ENCODE measurements at regions not wholly inside any gene's neighbourhood (a gene's known extent, or its start where the extent isn't known, plus 50 kb on each side); places are given as distances from the start of the nearest gene placed in this dataset.

DNA sequence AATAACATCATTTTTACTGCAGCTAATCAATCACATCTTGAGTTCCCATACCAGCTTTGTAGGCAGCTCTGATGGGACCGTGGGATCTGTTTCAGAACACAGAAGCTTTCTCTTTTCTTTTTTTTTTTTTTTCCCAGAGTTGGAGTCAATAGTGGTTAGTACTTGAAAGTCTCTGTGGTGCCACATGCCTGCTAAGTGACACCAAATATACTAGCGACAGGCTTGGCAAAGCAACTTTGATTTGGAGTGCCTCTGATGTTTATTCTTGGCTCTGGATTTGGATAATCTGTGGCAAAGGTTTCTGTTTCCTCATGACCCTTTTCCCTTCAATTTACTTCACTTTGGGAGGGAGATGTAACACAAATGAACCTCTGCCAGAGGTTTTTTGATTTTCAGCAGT lies 681.4 kb upstream of the TENM4 start (continued):
- TF ChIP-seq, protein P1, sequence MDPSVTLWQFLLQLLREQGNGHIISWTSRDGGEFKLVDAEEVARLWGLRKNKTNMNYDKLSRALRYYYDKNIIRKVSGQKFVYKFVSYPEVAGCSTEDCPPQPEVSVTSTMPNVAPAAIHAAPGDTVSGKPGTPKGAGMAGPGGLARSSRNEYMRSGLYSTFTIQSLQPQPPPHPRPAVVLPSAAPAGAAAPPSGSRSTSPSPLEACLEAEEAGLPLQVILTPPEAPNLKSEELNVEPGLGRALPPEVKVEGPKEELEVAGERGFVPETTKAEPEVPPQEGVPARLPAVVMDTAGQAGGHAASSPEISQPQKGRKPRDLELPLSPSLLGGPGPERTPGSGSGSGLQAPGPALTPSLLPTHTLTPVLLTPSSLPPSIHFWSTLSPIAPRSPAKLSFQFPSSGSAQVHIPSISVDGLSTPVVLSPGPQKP (IDR thresholded peaks at IDR 0.05; ENCODE audit: low read depth, low read length): no peak
- no peak for TF ChIP-seq WRNIP1 (IDR thresholded peaks at IDR 0.05; ENCODE audit: borderline replicate concordance, low read depth, low read length)
- TF ChIP-seq TCF12 (IDR thresholded peaks at IDR 0.05; ENCODE audit: low read depth, low read length): no peak

DNA sequence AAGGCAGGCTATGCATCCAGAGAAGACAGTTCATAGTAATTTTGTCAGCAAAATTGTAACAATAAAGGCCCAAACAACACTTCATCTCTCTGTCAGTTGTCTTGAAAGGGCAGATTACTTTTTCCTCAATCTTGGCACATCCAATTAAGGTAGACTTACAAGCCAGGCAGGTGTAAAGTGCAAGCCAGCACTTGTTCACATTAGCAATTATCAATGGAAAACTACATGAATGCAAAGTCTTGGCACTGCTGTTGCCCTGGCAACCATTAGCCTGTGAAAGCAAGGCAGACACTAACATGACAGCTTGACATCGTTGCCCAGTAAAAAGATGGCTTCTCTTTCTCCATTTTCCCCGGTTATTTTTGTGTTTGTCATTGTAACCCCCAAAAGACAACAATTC lies 677.2 kb upstream of the TENM4 start:
- H4K20me1 ChIP-seq (ENCODE audit: control insufficient read depth, insufficient read depth): no peaks in the 10 kb centered on the region
- H3K9ac ChIP-seq (ENCODE audit: control insufficient read depth, insufficient read depth, low read length): no peak overlapping the region
- 5% methylated on average over 2 of the region's 2 CpGs for WGBS (ENCODE audit: insufficient coverage, insufficient replicate concordance, low lambda C conversion rate, missing lambda C conversion rate)
- no peak for ATAC-seq
- H3K79me2 ChIP-seq (ENCODE audit: control insufficient read depth, insufficient read depth, low read length): no peaks in the 10 kb centered on the region
- ChIA-PET SMC1A (ENCODE audit: uncharacterized antibody, unreplicated experiment) (interaction anchor here (0.6 kb wide), 1 partner anchor 854 kb away, joined by 3 read pairs; no protein-coding TSS in a partner anchor), POLR2A (no interaction called here), RAD21 (ENCODE audit: unreplicated experiment) (no interaction called here), CTCF (no interaction called here)
- TF ChIP-seq GATAD2B (conservative IDR thresholded peaks at IDR 0.05; ENCODE audit: low read depth): no peak
- TF ChIP-seq, protein P2, sequence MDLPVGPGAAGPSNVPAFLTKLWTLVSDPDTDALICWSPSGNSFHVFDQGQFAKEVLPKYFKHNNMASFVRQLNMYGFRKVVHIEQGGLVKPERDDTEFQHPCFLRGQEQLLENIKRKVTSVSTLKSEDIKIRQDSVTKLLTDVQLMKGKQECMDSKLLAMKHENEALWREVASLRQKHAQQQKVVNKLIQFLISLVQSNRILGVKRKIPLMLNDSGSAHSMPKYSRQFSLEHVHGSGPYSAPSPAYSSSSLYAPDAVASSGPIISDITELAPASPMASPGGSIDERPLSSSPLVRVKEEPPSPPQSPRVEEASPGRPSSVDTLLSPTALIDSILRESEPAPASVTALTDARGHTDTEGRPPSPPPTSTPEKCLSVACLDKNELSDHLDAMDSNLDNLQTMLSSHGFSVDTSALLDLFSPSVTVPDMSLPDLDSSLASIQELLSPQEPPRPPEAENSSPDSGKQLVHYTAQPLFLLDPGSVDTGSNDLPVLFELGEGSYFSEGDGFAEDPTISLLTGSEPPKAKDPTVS (IDR thresholded peaks at IDR 0.05; ENCODE audit: low read depth, low read length): no peak
- TF ChIP-seq ZNF622 (IDR thresholded peaks at IDR 0.05): no peak
- TF ChIP-seq POLR2A (IDR thresholded peaks at IDR 0.05; ENCODE audit: low read depth, low read length): no peak
- TF ChIP-seq BRCA1 (IDR thresholded peaks at IDR 0.05; ENCODE audit: low read depth, low read length): no peak
- TF ChIP-seq SIN3A (IDR thresholded peaks at IDR 0.05; ENCODE audit: low read depth, low read length): no peak
- no peak for TF ChIP-seq NR2C1 (IDR thresholded peaks at IDR 0.05)
- no peak for TF ChIP-seq ZNF274 (IDR thresholded peaks at IDR 0.05; ENCODE audit: insufficient read depth, insufficient read length)
- TF ChIP-seq, protein P3, sequence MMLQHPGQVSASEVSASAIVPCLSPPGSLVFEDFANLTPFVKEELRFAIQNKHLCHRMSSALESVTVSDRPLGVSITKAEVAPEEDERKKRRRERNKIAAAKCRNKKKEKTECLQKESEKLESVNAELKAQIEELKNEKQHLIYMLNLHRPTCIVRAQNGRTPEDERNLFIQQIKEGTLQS (IDR thresholded peaks at IDR 0.05; ENCODE audit: borderline replicate concordance, extremely low read depth, low read depth, low read length): no peak
- TF ChIP-seq MEF2A (IDR thresholded peaks at IDR 0.05; ENCODE audit: insufficient read depth, low read depth, low read length): no peak
- no peak for TF ChIP-seq NR2C2 (IDR thresholded peaks at IDR 0.05; ENCODE audit: borderline replicate concordance, control insufficient read depth, insufficient read length, low read depth)
- TF ChIP-seq EGR1 (IDR thresholded peaks at IDR 0.05; ENCODE audit: borderline replicate concordance in 1 of 2, low read depth in 2 of 2, low read length in 2 of 2): no peak
- TF ChIP-seq MTA3 (IDR thresholded peaks at IDR 0.05; ENCODE audit: borderline replicate concordance, low read length): no peak
- no peak for TF ChIP-seq MYB (IDR thresholded peaks at IDR 0.05; ENCODE audit: borderline replicate concordance, low read depth, low read length)
- TF ChIP-seq, protein P4, sequence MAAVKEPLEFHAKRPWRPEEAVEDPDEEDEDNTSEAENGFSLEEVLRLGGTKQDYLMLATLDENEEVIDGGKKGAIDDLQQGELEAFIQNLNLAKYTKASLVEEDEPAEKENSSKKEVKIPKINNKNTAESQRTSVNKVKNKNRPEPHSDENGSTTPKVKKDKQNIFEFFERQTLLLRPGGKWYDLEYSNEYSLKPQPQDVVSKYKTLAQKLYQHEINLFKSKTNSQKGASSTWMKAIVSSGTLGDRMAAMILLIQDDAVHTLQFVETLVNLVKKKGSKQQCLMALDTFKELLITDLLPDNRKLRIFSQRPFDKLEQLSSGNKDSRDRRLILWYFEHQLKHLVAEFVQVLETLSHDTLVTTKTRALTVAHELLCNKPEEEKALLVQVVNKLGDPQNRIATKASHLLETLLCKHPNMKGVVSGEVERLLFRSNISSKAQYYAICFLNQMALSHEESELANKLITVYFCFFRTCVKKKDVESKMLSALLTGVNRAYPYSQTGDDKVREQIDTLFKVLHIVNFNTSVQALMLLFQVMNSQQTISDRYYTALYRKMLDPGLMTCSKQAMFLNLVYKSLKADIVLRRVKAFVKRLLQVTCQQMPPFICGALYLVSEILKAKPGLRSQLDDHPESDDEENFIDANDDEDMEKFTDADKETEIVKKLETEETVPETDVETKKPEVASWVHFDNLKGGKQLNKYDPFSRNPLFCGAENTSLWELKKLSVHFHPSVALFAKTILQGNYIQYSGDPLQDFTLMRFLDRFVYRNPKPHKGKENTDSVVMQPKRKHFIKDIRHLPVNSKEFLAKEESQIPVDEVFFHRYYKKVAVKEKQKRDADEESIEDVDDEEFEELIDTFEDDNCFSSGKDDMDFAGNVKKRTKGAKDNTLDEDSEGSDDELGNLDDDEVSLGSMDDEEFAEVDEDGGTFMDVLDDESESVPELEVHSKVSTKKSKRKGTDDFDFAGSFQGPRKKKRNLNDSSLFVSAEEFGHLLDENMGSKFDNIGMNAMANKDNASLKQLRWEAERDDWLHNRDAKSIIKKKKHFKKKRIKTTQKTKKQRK (IDR thresholded peaks at IDR 0.05; ENCODE audit: low read depth, low read length): no peak
- no peak for DNase-seq (ENCODE audit: low read depth, low spot score)
- H3K4me2 ChIP-seq (ENCODE audit: control insufficient read depth, insufficient read depth): no peak overlapping the region
- no peaks in the 10 kb centered on the region for H3K27me3 ChIP-seq (replicated peaks in 1 of 2; ENCODE audit: control insufficient read depth in 2 of 2, insufficient read depth in 2 of 2, low read length in 1 of 2)
- H2AFZ ChIP-seq (ENCODE audit: control insufficient read depth, low read depth, low read length): no peak overlapping the region
- intact Hi-C loops (cut with micrococcal nuclease; ENCODE audit: unreplicated experiment) (no loop called here), in situ Hi-C loops (cut with MboI) (no loop called here)
- no peaks in the 10 kb centered on the region for H3K9me3 ChIP-seq (replicated peaks; ENCODE audit: control insufficient read depth, insufficient read depth, low read length)
- no peak for FAIRE-seq
- H3K27ac ChIP-seq (ENCODE audit: control insufficient read depth, insufficient read depth): no peak overlapping the region
- H3K4me3 ChIP-seq: no peak overlapping the region
- no TSS peak for BruUV-seq (replicated peaks)
- no peaks in the 10 kb centered on the region for H3K4me1 ChIP-seq (ENCODE audit: control insufficient read depth, insufficient read depth, low read length)
- no peaks in the 10 kb centered on the region for H3K36me3 ChIP-seq (ENCODE audit: control insufficient read depth in 2 of 2, insufficient read depth in 2 of 2, low read length in 1 of 2)
